Ovary (tissue), 7 donors: ENCODE measurements at regions not wholly inside any gene's neighbourhood (a gene's known extent, or its start where the extent isn't known, plus 50 kb on each side); places are given as distances from the start of the nearest gene placed in this dataset.

ENCODE experiments used
- DNase-seq, 5 donors: peaks; one replicate each; pipeline ENCODE4 v3.0.0-alpha.2; 2019 to 2020
- H3K27ac ChIP-seq, 2 donors: fragments of 200-600 bp; one replicate each; pipeline versions ENCODE4 v1.5.1 to v1.8.0; 2019 to 2022
- H3K27me3 ChIP-seq: fragments of 200-600 bp; one replicate; pipeline ENCODE4 v1.8.0; 2022
- H3K36me3 ChIP-seq: fragments of 200-600 bp; sonication (generic); one replicate; pipeline ENCODE4 v1.5.1; 2019
- H3K4me1 ChIP-seq: one replicate; pipeline ENCODE4 v1.8.1; 2013; ENCODE audit warnings: mild to moderate bottlenecking, moderate library complexity; ENCODE audit not compliant: insufficient read depth
- H3K4me3 ChIP-seq: fragments of 200-600 bp; sonication (generic); one replicate; pipeline ENCODE4 v1.5.1; 2017
- H3K9me3 ChIP-seq, 2 donors: fragments of 200-600 bp in 1 of 2; sonication (generic) in 1 of 2; one replicate each; pipeline versions ENCODE4 v1.5.1 to v1.8.1; 2013 to 2019; ENCODE audit warnings: mild to moderate bottlenecking in 1 of 2, moderate library complexity in 1 of 2
- CTCF ChIP-seq, 3 donors: fragments of 450-650 bp in 2 of 3; fragments of 200-600 bp in 1 of 3; IDR thresholded peaks; one replicate each; pipeline versions ENCODE4 v1.5.1 to v1.8.0; 2016 to 2022; ENCODE audit warnings: antibody characterized with exemption in 3 of 3, mild to moderate bottlenecking in 1 of 3
- EP300 ChIP-seq: sonication (generic); formaldehyde crosslinking; IDR thresholded peaks from one replicate; pipeline ENCODE4 v1.6.1; 2017; ENCODE audit warnings: antibody characterized with exemption
- POLR2A ChIP-seq: fragments of 450-650 bp; IDR thresholded peaks from one replicate; pipeline ENCODE4 v1.6.1; 2017; ENCODE audit warnings: antibody characterized with exemption, mild to moderate bottlenecking, moderate library complexity
- WGBS, 3 donors: extraction: QIAGEN DNeasy Blood & Tissue Kit in 1 of 3; methylation state at CpG; one replicate each; pipeline versions ENCODE4 v1.1.5 to v1.1.7; 2013 to 2017; 5-methylcytosine and 5-hydroxymethylcytosine counted together
- intact Hi-C, 4 donors: fragments of 100-400 bp; cut with DNase I; formaldehyde crosslinking; loops; one replicate each; pipeline versions ENCODE4 v1.11.0 to v1.15.1; 2022 to 2023
- donor health status: DM: no; HTN: no; CAD: no; lungs with moderate emphysema.
- donor health status: DM: no; HTN: no; CAD: no.
- donor health status: Bipolar disorder and iron deficiency.
- donor health status: DM: no; HTN: no; CAD: no.
- donor health status: DM: yes; HTN: yes; CAD: no.

GRCh38 chr1:25129380-25129779 lies 102.9 kb downstream of the SYF2 start:
- H3K36me3 ChIP-seq, result no peaks in the 10 kb centered on the region
- whole genome bisulfite sequencing, 3 donors, result 77 to 78% (median 77%) methylated on average over 12 of the region's 12 CpGs
- no peak overlapping the region for H3K4me3 ChIP-seq
- DNase-seq, result no peak
- TF ChIP-seq POLR2A, result no peak
- no peak for TF ChIP-seq EP300
- no peak for TF ChIP-seq CTCF (IDR thresholded peaks at IDR 0.05)
- no peak overlapping the region for H3K27ac ChIP-seq
- intact Hi-C loops, result no loop called here
- H3K4me1 ChIP-seq, result no peaks in the 10 kb centered on the region
- no peaks in the 10 kb centered on the region for H3K27me3 ChIP-seq
- no peaks in the 10 kb centered on the region for H3K9me3 ChIP-seq

DNA sequence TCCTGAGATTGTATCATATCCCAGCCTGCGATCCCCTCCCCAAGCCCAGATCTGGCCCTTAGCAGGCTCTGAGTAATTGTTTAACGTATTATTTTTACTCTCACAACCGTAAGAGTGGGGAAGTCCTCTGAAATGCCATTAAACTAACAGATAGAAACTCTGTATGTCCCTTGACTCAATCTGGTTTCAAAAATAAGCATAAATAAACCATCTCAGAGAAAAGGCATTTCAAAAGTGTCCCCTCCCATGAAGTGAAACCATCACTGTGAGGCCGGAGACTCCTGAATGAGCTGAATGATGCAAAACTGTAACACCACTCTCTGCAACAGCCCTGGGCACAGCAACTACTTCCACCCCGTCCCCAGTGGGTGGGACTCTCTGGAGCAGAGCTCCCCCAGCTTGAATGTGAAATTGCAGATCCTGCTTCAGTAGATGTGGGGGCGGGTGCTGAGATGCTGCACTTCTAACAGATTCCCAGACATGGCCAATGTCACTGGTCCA lies 104.1 kb downstream of the SYF2 start:
- intact Hi-C loops, result no loop called here
- WGBS, 3 donors, result 61 to 69% (median 66%) methylated on average over 6 of the region's 6 CpGs
- TF ChIP-seq EP300, result no peak
- no peak for TF ChIP-seq CTCF (IDR thresholded peaks at IDR 0.05)
- TF ChIP-seq POLR2A, result no peak
- H3K9me3 ChIP-seq, result no peaks in the 10 kb centered on the region
- H3K27me3 ChIP-seq, result no peaks in the 10 kb centered on the region
- no peak overlapping the region for H3K4me3 ChIP-seq
- no peaks in the 10 kb centered on the region for H3K36me3 ChIP-seq
- H3K4me1 ChIP-seq, result no peaks in the 10 kb centered on the region
- no peak overlapping the region for H3K27ac ChIP-seq
- DNase-seq, result no peak

- TF ChIP-seq EP300 (no peak), POLR2A (no peak), CTCF (IDR thresholded peaks at IDR 0.05) (no peak)
- Histone ChIP-seq H3K4me1 (no peaks in the 10 kb centered on the region), H3K27ac (no peak overlapping the region), H3K9me3 (no peaks in the 10 kb centered on the region), H3K4me3 (no peak overlapping the region), H3K36me3 (no peaks in the 10 kb centered on the region), H3K27me3 (no peaks in the 10 kb centered on the region)
- no peak for DNase-seq
- intact Hi-C loops, result no loop called here
- WGBS, 3 donors, result 81 to 87% (median 84%) methylated on average over 5 of the region's 5 CpGs
These were observed 105.7 kb downstream of the SYF2 start for GRCh38 chr1:25126562-25126961.

DNA sequence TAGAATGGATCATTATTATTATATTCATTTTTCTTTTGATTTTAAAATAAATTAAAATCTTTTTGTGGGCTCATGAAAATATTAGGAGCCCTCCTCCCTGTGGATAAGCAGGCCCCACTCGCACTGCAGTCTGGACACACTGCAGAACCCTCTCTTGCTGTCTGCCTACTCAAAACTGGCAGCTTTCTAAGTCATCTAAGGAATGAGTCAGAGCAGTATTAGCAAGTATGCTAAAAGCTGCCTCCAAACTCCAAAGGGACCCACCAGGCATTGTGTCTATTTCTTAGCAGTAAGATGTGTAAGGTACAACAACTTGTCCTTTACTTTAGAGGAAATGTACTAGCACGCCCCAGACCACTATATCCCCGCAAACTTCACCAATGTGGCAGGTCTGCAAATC lies 108.8 kb downstream of the SYF2 start:
- intact Hi-C loops, result no loop called here
- TF ChIP-seq POLR2A (no peak), EP300 (no peak), CTCF (IDR thresholded peaks at IDR 0.05) (no peak)
- Histone ChIP-seq H3K36me3 (no peaks in the 10 kb centered on the region), H3K4me3 (no peak overlapping the region), H3K9me3 (no peaks in the 10 kb centered on the region), H3K4me1 (no peaks in the 10 kb centered on the region), H3K27ac (no peak overlapping the region), H3K27me3 (no peaks in the 10 kb centered on the region)
- no peak for DNase-seq
- WGBS, 3 donors, result 88 to 93% (median 92%) methylated on average over 3 of the region's 3 CpGs

GRCh38 chr1:25122747-25123146 lies 109.6 kb downstream of the SYF2 start:
- H3K27ac ChIP-seq, result no peak overlapping the region
- TF ChIP-seq EP300 (no peak), CTCF (IDR thresholded peaks at IDR 0.05) (no peak), POLR2A (no peak)
- H3K4me3 ChIP-seq, result no peak overlapping the region
- H3K36me3 ChIP-seq, result no peaks in the 10 kb centered on the region
- no peaks in the 10 kb centered on the region for H3K27me3 ChIP-seq
- 64 to 86% (median 66%) methylated on average over 5 of the region's 5 CpGs for WGBS, 3 donors
- DNase-seq, result no peak
- intact Hi-C loops, result no loop called here
- H3K9me3 ChIP-seq, result no peaks in the 10 kb centered on the region
- no peaks in the 10 kb centered on the region for H3K4me1 ChIP-seq
